SIG-M5 treated with dmso at 0.1 percent for 504 hours (cell line): ENCODE measurements at regions not wholly inside any gene's neighbourhood (a gene's known extent, or its start where the extent isn't known, plus 50 kb on each side); places are given as distances from the start of the nearest gene placed in this dataset.

Experiments
- DNase-seq: peaks from one replicate; lab custom pipeline; 2025; ENCODE audit not compliant: unreplicated experiment; lab: John Stamatoyannopoulos, UW

DNA sequence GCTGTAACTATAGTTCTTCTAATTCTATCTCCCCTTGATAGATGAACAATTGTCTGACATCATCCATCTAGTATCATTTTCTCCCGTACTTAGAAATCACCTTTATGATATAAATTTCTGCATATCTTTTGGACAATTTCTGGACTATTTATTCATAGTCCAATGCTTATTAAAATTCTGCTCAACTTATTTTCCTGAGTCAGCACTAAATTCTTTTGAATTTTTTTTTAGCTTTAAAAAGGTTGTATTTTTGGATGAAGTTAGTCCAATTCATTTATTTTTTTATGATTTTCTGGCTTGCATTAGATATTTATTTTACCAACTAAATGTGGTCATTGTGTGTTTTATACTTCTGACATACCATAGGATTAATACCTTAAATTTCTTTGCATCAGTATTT is 538.5 kb upstream of the DCC start:
- no peak for DNase-seq

DNA sequence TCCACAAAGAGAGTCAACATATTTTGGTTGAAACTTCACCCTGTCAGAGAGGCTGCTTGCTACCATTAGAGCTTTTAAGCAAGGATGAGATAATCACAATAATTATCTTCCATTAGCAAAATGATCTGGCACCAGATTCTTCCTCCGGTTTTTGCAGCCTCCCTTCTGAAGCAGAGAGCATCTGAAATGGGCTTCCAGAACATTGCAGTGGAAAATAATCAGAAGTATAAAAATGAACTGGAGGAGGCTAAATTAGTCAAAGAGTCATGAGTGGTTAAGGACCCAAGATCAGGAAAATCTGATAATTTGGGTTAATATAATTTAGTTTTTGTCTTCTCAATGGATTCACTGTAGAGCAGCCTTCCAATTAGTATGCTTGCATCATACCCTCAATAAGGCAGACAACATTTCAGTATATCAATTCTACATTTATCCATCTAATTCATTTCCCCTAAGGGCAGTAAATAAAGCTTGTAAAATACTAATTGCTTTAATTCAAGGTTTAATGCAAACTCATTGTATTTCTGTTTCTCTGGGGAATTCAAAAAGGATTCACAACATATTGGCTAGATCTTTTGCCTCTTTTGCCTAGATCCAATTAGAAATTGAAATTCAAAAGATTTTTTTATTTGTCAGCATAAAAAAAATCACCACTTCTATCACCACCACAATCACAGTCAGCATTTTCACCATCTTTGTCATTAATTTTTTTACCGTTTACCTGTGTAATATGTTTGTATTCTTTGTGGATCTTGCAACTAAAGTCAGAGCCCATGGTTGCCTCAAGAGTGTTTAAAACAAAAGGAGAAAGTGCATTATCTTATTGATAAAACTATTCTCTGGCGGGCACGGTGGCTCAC is 537.2 kb upstream of the DCC start:
- no peak for DNase-seq

DNA sequence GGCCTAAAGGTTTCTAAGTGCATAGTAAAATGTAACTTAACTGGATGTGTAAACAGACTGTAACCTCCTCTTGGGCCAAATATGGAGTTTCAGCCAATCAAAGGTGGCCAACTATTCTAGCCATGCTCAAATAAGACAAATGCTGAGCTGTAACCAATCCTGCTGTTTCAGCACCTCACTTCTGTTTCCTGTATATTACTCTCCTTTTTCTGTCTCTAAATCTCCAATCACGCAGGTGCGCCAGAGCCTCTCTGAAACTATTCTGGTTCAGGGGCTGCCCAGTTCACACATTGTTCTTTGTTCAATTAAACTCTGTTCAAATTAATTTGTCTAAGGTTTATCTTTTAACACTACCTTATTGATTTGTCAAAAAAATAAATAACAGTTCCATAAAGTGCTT is 532.7 kb upstream of the DCC start:
- no peak for DNase-seq

DNA sequence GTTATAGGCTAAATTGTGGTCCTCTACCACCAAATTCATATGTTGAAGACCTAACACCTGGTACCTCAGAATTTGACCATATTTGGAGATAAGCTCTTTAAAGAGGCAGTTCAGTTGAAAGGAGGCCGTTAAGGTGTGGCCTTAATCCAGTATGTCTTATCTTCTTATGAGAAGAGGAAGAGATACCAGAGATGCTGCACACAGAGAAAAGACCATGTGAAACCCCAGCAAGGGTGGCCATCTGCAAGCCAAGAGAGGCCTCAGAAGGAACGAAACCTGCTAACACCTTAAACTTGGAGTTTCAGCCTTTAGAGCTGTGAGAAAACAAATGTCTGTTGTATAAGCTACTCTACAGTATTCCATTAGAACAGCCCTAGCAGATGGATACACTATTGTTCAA is 528.1 kb upstream of the DCC start:
- DNase-seq = no peak

DNA sequence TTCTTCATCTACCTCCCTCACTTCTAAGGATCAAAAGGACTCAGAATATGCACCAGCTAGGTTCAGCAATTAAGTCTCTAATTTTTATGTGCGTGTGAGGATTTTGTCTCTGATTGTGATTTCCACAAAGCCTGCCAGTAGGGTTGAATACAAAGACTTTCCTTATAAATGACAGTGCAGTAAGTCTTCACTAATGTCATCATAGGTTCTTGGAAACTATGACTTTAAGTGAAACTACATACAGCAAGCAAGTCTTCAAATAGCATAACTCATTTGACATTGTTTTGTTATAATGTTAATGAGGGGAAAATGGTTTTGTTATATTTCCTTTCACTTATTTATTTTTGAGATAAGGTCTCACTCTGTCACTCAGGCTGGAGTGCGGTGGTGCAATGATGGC is 526.3 kb upstream of the DCC start:
- DNase-seq = no peak

DNA sequence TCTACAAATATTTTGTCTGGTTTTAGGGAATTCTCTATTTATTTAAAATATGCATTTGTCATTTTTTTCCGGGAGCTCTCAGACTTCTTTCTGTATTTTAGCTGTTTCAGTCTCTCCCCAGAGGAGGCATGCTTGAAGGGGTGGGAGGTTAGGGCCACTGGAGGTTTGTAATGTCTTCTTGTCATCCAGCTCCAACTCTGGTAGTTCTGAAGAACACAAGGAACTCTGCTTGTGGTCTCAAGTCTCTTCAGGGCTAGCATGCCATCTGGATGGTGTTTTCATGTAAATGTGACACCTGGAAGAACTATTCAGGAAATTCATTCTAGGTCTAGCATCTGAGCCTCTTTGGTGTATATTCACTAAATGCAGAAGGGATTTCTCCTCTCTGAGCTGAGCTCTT is 518.4 kb upstream of the DCC start:
- no peak for DNase-seq

DNA sequence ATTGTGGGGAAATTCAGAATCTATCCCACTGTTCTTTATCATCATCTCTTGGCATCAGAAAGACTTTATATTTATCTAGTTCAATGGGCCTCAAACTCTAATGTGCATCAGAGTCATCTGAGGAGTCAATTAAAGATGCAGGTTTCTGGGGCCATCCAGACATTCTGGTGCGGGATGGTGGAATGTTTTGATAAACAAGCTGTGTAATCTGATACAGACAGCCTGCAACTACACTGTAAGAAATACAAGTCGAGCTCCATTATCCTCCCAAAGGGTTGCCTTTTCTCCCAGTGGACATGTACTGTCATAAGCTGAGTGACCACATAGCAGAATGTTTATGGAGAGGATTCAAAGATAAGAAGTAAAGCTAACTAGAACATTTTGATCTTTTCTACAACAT is 515.3 kb upstream of the DCC start:
- DNase-seq = no peak

DNA sequence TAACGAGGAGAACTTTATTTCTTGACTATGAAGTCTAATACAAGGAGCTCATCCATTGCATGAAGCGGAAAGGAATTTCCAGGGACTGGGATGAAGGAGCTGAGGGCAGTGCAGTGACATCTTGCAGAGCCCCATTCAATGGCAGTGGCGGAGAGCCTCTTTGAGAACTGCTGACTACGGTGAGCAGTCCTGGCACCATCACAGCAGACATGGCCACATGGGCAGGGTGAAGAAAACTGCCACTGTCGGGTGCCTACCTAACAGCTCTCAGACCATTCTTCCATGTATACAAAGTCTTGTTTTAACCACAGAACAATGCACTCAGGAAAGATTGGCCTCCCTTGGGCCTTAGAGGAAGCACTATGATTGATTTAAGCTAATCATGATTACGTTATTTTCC is 506.1 kb upstream of the DCC start:
- DNase-seq = no peak

DNA sequence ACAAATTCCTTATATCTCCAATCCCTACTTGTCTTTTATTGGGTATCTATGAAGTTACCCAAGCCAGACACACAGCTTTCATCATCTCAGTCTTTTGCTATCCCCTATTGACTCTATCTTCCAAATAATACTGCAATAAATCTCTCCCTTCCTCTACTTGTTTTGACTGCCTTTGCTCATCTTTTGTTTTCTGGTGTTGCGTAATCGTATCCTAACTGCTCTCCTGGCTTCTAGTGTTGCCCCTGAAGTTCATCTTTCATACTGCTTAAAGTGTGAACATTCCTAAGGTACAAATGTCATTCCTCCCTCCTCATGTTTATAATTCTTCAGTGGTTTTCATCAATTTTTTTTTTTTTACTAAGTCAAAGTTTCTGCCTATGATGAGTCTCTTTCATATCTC is 491.3 kb upstream of the DCC start:
- no peak for DNase-seq

DNA sequence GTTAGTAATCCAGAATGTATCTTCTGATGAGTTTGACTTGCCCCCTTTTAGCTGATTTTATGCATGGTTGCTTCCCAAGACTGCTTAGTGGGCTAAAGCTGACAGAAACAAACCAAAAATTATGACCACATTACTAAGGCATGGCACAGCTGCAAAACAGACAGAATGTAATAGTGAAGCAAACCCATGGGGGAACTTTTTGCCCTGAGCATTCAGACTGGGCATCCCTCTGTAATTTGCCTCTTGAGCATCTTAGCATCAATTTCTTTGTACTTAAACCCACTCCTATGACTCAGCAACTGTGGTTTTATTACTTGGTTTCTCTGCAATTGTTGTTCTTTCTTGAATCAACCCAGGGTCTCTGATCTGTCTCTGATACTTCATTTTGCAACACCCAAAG is 487.3 kb upstream of the DCC start:
- no peak for DNase-seq

DNA sequence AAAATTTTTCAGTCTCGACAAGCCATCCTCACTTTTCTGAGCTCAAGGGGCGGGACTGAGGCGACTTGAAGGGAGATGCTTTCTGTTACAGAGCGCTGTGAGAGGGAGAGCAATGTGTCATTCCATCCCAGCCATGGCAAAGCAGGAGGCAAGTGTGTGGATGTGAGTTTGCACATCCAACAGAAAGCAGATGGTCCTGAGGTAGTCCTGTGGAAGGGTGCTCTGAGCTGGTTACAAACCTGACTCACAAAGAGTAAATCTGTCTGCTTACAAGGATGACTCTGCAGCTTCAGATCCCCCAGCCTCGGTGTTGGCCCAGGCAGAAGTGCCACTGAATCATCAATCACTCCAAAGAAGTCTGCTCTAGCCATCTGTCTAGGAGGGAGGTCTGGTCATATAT is 482.0 kb upstream of the DCC start:
- no peak for DNase-seq

DNA sequence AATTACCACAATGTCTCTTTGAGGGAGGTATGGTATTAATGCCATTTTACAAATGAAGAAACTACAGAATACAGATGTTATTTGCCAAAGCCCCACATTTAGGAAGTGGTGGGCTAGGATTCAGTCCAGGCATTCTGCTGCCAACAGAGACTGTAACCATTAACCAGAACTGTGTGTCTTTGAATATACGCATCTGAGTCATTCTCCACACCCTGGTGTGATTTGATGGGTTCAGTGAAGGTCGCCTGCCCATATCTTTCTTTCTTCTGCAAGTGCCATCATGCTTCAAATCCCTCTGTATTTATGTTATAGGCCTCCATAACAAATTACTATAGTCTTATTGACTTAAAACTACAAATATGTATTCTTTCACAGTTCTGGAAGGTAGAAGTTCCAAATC is 479.0 kb upstream of the DCC start:
- no peak for DNase-seq

DNA sequence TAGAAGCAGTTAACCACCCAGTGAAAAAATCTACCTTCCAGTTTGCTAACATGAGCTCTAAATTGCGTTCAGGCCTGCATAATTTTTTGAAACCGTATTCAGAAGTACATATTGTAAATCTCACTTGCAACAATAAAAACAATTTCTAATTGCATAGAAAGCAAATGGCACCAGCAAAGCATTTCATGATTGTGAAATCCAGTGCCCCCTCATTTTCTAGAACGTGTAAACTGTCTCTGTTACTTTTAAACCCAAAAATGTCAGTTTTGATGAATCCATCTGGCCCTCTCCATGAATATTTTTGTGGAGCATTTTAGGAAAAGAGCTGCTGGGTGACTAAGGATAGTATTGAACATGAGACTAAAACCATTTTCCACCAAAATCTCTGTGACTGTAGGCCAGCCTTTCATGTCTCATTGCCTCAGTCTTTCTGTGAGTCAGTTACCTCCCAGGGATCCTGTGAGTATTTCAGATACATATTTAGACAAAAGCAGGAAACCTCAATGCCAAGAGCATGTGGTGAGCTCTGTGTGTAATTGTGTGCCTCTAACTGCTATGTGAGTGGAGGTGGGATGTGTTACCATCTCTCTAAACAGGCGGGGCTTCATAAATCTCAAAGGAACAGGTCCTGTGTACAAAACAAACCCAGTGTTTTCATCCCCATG is 477.8 kb upstream of the DCC start:
- no peak for DNase-seq

DNA sequence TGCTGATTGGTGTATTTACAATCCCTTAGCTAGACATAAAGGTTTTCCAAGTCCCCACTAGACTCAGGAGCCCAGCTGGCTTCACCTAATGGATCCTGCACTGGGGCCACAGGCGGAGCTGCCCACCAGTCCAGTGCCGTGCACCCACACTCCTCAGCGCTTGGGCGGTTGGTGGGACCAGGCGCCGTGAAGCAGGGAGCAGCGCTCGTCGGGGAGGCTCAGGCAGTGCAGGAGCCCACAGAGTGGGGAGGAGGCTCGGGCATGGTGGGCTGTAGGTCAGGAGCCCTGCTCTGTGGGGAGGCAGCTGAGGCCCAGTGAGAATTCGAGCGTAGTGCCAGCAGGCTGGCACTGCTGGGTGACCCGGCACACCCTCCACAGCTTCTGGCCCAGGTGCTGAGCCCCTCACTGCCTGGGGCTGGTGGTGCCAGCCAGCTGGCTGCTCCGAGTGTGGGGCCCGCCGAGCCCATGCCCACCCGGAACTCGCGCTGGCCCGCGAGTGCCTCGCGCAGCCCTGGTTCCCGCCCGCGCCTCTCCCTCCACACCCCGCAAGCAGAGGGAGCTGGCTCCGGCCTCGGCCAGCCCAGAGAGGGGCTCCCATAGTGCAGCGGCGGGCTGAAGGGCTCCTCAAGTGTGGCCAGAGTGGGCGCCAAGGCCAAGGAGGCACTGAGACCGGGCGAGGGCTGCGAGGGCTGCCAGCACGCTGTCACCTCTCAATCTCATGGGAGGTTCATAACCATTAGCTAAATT is 475.6 kb upstream of the DCC start:
- no peak for DNase-seq

DNA sequence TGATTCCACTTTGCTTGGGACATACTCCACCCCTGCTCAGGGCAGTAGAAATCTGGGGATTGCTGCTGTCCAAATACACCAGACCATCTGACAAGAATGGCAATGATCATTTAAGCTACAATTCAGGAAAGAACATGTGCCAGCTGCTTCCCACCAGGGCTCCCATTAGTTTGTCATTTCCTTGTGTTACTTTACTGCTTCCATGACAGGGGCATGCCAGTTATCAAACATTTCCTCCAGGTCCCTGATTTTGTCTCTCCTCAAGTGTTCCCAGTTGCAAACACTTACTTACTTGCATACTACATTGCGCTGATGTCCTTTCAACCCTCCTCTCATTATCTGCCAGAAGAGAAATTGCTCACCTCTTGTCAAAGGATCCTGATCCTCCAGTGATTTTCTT is 474.5 kb upstream of the DCC start:
- no peak for DNase-seq

DNA sequence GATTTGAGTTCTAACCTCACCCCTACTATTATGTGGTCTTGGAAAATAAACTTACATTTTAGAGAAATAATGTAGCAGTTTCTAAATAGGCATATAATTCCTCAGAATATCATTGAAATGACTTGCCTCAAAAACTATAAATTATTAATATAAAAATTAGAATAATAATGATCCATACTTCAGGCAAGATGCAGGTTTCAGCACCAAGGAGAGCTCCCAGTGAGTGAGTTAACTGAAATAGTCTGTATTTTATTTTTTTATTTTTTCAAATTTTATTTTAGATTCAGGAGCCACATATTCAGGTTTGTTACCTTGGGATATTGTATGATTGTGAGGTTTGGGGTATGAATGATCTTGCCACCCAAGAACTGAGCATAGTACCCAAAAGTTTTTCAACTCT is 472.2 kb upstream of the DCC start:
- DNase-seq = no peak

DNA sequence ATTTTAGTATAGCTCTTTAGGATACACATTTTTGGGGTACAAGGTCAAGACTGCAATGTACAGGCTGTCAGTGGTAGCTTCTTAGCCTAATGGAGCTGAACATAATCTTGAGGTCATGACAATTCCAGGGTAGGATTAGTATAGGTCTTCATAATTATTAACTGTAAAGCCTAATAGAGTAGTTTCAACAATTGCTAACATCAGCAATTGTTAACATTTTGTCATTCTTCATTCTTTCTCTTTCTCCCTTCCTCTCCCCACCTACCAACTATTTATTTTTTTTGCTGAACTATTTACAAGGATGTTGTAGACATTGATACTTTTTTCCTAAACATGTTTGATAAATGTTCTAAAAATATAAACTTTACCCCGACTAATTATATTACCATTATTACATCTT is 461.3 kb upstream of the DCC start:
- DNase-seq = no peak

DNA sequence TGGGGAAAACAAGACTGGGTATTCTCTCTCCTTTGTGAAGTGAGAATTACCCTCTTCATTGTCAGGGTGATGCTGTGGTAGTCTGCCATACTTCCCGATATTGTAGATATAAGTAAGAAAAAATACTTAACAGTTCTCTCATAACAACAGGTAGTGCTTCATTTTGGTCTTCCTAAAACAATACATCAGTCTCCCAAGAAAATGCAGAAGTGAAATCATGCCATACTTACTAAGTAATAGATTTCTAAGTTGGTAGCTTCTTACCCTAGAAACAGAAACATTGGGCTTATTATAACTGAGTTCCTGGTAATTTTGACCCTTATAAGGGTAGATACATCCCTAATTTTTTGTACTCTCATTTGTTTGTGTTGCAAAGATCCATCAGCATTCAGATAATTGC is 460.7 kb upstream of the DCC start:
- DNase-seq = no peak

DNA sequence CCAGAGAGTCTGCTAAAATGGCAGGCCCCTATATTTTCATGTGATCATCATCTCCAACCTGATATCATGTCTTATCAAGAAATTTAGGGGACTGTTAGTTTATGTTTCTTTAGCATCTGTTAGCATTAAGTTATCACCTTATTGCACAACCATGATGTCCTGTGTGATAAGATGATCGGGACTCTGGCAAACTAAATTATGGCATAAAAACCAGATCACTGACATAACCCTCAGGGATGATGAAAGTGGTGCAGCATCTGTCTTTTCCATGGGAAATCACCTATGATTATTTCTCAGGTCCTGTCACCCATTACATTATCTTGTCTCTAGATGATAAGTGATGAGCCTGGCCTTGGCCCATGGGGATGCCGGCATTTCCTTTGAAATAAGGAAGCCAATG is 458.6 kb upstream of the DCC start:
- DNase-seq = no peak

DNA sequence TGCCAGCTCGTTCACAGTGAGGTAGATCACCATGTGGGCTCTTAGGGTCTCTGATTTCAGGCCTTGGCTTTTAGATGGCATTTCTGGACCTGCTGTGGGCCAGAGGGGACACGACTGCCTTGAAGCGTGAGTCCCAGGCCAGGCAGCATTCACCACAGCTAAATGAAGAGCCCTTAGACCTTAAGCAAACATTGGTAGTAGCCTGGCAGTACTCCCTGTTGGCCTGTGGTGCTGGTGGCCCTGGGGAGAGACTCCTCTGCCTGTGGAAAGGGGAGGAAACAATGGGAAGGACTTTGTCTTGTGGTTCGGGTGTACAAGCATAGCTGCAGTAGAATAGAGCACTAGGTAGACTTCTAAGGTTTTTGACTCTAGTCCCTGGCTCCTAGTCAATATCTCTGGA is 456.0 kb upstream of the DCC start:
- no peak for DNase-seq

DNA sequence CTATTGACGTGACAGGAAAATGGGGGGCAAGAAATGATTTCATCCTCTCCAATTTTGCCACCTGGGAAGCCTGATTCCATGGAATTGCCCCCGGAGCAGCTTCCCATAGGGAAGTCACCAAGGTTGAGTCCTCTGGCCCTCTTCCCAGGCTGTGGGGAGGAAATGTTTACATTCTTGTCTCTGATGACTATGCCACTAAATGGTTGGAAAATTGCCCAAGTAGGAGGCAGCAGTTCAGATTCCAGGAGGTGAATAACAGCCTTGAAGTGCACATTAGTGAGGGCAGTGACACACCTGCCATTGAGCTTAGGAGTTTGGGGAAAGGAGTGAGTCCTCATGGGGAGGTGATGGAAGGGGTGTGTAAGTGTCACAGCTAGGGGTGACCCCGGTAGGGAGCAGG is 449.2 kb upstream of the DCC start:
- DNase-seq = no peak

DNA sequence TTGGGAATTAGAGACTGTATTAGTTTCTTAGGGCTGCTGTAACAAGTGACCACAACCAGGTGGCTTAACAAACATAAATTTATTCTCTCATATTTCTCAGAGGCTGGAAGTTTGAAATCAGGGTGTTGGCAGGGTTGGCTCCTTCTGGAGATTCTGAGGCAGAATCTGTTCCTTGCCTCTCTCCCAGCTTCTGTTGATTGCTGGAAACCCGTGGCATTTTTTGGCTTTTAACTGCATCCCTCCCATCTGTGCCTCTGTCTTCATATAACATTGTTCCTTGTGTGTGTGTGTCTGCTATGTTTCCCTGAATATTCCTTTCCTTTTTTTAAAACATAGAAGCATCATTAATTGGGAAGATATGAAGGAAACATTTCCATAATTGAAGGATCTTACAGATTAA is 448.1 kb upstream of the DCC start:
- DNase-seq = no peak
